ENCODE measurements at regions not wholly inside any gene's neighbourhood (a gene's known extent, or its start where the extent isn't known, plus 50 kb on each side); places are given as distances from the start of the nearest gene placed in this dataset.
"Not testable (repeated sequence)": the region's sequence is repeated elsewhere in the genome, so short reads cannot be mapped to it uniquely, and the experiment has no call there.

- TF ChIP-seq GMEB1 (CRISPR knock-in tag; IDR thresholded peaks at IDR 0.05; ENCODE audit: borderline replicate concordance) (no peak), TGIF2 (CRISPR knock-in tag; IDR thresholded peaks at IDR 0.05) (no peak), ZNF639 (CRISPR knock-in tag; conservative IDR thresholded peaks at IDR 0.05) (no peak), RNF2 (conservative IDR thresholded peaks at IDR 0.05; ENCODE audit: low read depth) (no peak), NPAS2 (CRISPR knock-in tag; IDR thresholded peaks at IDR 0.05; ENCODE audit: borderline replicate concordance) (no peak), ZBTB39 (CRISPR knock-in tag; IDR thresholded peaks at IDR 0.05) (no peak), ZNF225 (CRISPR knock-in tag; IDR thresholded peaks at IDR 0.05) (no peak), HNRNPK (IDR thresholded peaks at IDR 0.05; ENCODE audit: low read depth, low read length, poor library complexity, severe bottlenecking) (no peak)
Measured at GRCh38 chr9:75457474-75458011, 369.2 kb downstream of the OSTF1 start (continued).

- FAIRE-seq; CTCF ChIA-PET (ENCODE audit: low intra/inter-chr PET ratio, low total read pairs); ATAC-seq; H2AFZ ChIP-seq (ENCODE audit: low read length); H3K9me3 ChIP-seq (ENCODE audit: low read length); H3K27ac ChIP-seq (ENCODE audit: extremely low read length, insufficient read depth, low read length); in situ Hi-C loops (cut with HindIII; ENCODE audit: extremely low pct_ligation_motif_present, low pct_unique_long_range_greater_than_20kb); H3K4me3 ChIP-seq (replicated peaks in 1 of 3; ENCODE audit: insufficient read depth in 1 of 3, low read depth in 2 of 3, low read length in 3 of 3); intact Hi-C loops (cut with micrococcal nuclease; ENCODE audit: unreplicated experiment); H3K36me3 ChIP-seq (replicated peaks in 1 of 2; ENCODE audit: control insufficient read depth in 1 of 2, insufficient read depth in 2 of 2, low read length in 2 of 2); BruUV-seq (replicated peaks); H3K27me3 ChIP-seq (ENCODE audit: control insufficient read depth in 1 of 2, insufficient read depth in 2 of 2, low read length in 2 of 2); H3K79me2 ChIP-seq (ENCODE audit: insufficient read depth, low read length); H3K4me1 ChIP-seq (ENCODE audit: insufficient read depth, low read length); POLR2A ChIA-PET; H4K20me1 ChIP-seq (ENCODE audit: insufficient read depth, low read length); H3K4me2 ChIP-seq (ENCODE audit: low read depth, low read length); H3K9ac ChIP-seq (ENCODE audit: insufficient read depth, low read depth, low read length); DNase-seq (ENCODE audit: low spot score): not testable (repeated sequence)
- 2% methylated on average over 4 of the region's 4 CpGs for WGBS (ENCODE audit: low lambda C conversion rate)
Measured at GRCh38 chr9:75459311-75459710, 371.0 kb downstream of the OSTF1 start.
